B cell (primary cell): ENCODE measurements at regions not wholly inside any gene's neighbourhood (a gene's known extent, or its start where the extent isn't known, plus 50 kb on each side); places are given as distances from the start of the nearest gene placed in this dataset.
"Not testable (repeated sequence)": the region's sequence is repeated elsewhere in the genome, so short reads cannot be mapped to it uniquely, and the experiment has no call there.

Experiments
- ATAC-seq: fragments of 200-7000 bp; cut with Tn5 transposase; one replicate; pipeline ENCODE4 v1.10.0; 2021; ENCODE audit warnings: low read depth, mild to moderate bottlenecking, moderate number of reproducible peaks, moderate library complexity
- CTCF ChIA-PET: fragments of 350-600 bp; sonication (Branson Sonifier 250); formaldehyde crosslinking; loops from one replicate; lab custom pipeline; 2021; ENCODE audit warnings: antibody characterized with exemption, inconsistent platforms; lab: Charles Lee
- POLR2A ChIA-PET: fragments of 350-600 bp; sonication (Branson Sonifier 250); formaldehyde crosslinking; loops from one replicate; lab custom pipeline; 2021; ENCODE audit warnings: antibody characterized with exemption; lab: Charles Lee
- DNase-seq: peaks from one replicate; pipeline ENCODE4 v3.0.0; 2013
- H2AFZ ChIP-seq: 2 replicates; pipeline ENCODE4 v1.6.1; 2012; ENCODE audit warnings: mild to moderate bottlenecking, low read depth, low read length; ENCODE audit not compliant: insufficient read depth, poor library complexity, severe bottlenecking
- H3K27ac ChIP-seq, 2 donors: 1 replicate in 1 of 2; 2 replicates in 1 of 2; pipeline ENCODE4 v1.5.1; 2012 to 2013; ENCODE audit warnings: low read length in 2 of 2, mild to moderate bottlenecking in 2 of 2, moderate library complexity in 1 of 2
- H3K27me3 ChIP-seq, 4 experiments: fragments of 200-600 bp in 1 of 4; sonication (generic) in 1 of 4; replicated peaks in 1 of 4; 1 replicate in 2 of 4; 2 replicates in 2 of 4; pipeline versions ENCODE4 v1.6.1 to v1.7.0; 2013 to 2016; ENCODE audit warnings: low read length in 3 of 4, mild to moderate bottlenecking in 2 of 4, mixed read lengths in 1 of 4, moderate library complexity in 1 of 4; ENCODE audit not compliant: insufficient read depth in 4 of 4, control insufficient read depth in 3 of 4; ENCODE audit errors: control extremely low read depth in 1 of 4
- H3K36me3 ChIP-seq, 2 experiments: replicated peaks in 1 of 2; 1 replicate in 1 of 2; 2 replicates in 1 of 2; pipeline versions ENCODE4 v1.6.1 to v1.7.1; 2013; ENCODE audit warnings: low read length in 1 of 2; ENCODE audit not compliant: insufficient read depth in 2 of 2, control insufficient read depth in 1 of 2; ENCODE audit errors: control extremely low read depth in 1 of 2, extremely low read depth in 1 of 2
- H3K4me1 ChIP-seq, 2 donors: fragments of 200-600 bp in 1 of 2; sonication (generic) in 1 of 2; 1 replicate in 1 of 2; 2 replicates in 1 of 2; pipeline versions ENCODE4 v1.5.1 to v1.6.1; 2013 to 2017; ENCODE audit warnings: low read length in 2 of 2; ENCODE audit not compliant: control insufficient read depth in 2 of 2, insufficient read depth in 2 of 2
- H3K4me2 ChIP-seq: replicated peaks from 2 replicates; pipeline ENCODE3; 2012; ENCODE audit warnings: mild to moderate bottlenecking, low read depth, low read length; ENCODE audit not compliant: poor library complexity, severe bottlenecking
- H3K4me3 ChIP-seq, 5 experiments: fragments of 200-600 bp in 1 of 5; sonication (generic) in 1 of 5; 1 replicate in 3 of 5; 2 replicates in 2 of 5; pipeline versions ENCODE4 v1.5.1 to v1.7.0; 2011 to 2016; ENCODE audit warnings: low read length in 4 of 5, mild to moderate bottlenecking in 4 of 5, low read depth in 2 of 5, control low read depth in 1 of 5, moderate library complexity in 1 of 5; ENCODE audit not compliant: insufficient read depth in 1 of 5; ENCODE audit errors: control extremely low read depth in 1 of 5, extremely low read depth in 1 of 5
- H3K79me2 ChIP-seq: fragments of 200-600 bp; sonication (generic); one replicate; pipeline ENCODE4 v1.6.0; 2016; ENCODE audit warnings: low read length; ENCODE audit not compliant: control insufficient read depth, insufficient read depth
- H3K9ac ChIP-seq: fragments of 200-600 bp; sonication (generic); 2 replicates; pipeline ENCODE4 v1.6.1; 2017; ENCODE audit warnings: mild to moderate bottlenecking, low read length, moderate library complexity
- H3K9me3 ChIP-seq, 3 donors: one replicate each; pipeline versions ENCODE4 v1.6.1 to v1.7.1; 2013; ENCODE audit warnings: low read length in 2 of 3; ENCODE audit not compliant: control insufficient read depth in 2 of 3, insufficient read depth in 1 of 3; ENCODE audit errors: control extremely low read depth in 1 of 3
- H4K20me1 ChIP-seq: 2 replicates; pipeline ENCODE4 v1.6.0; 2012; ENCODE audit warnings: mild to moderate bottlenecking, low read length; ENCODE audit not compliant: insufficient read depth, control insufficient read depth, poor library complexity, severe bottlenecking
- H3K27ac Mint-ChIP-seq: one replicate; pipeline ENCODE4 v1.8.0; 2021; ENCODE audit warnings: mixed read lengths
- H3K27me3 Mint-ChIP-seq: one replicate; pipeline ENCODE4 v1.8.0; 2021; ENCODE audit warnings: mixed read lengths
- H3K4me1 Mint-ChIP-seq: one replicate; pipeline ENCODE4 v1.8.0; 2021; ENCODE audit warnings: mixed read lengths
- H3K4me3 Mint-ChIP-seq: one replicate; pipeline ENCODE4 v1.8.0; 2021; ENCODE audit warnings: mixed read lengths
- H3K9me3 Mint-ChIP-seq: one replicate; pipeline ENCODE4 v1.8.0; 2022; ENCODE audit warnings: mixed read lengths; ENCODE audit not compliant: insufficient read depth
- WGBS: methylation state at CpG from one replicate; pipeline ENCODE4 v1.1.5; 2013; ENCODE audit warnings: missing lambda C conversion rate; ENCODE audit not compliant: insufficient coverage; 5-methylcytosine and 5-hydroxymethylcytosine counted together
- intact Hi-C: fragments of 100-400 bp; cut with micrococcal nuclease; formaldehyde crosslinking; loops from one replicate; pipeline ENCODE4 v1.10.0; 2022

DNA sequence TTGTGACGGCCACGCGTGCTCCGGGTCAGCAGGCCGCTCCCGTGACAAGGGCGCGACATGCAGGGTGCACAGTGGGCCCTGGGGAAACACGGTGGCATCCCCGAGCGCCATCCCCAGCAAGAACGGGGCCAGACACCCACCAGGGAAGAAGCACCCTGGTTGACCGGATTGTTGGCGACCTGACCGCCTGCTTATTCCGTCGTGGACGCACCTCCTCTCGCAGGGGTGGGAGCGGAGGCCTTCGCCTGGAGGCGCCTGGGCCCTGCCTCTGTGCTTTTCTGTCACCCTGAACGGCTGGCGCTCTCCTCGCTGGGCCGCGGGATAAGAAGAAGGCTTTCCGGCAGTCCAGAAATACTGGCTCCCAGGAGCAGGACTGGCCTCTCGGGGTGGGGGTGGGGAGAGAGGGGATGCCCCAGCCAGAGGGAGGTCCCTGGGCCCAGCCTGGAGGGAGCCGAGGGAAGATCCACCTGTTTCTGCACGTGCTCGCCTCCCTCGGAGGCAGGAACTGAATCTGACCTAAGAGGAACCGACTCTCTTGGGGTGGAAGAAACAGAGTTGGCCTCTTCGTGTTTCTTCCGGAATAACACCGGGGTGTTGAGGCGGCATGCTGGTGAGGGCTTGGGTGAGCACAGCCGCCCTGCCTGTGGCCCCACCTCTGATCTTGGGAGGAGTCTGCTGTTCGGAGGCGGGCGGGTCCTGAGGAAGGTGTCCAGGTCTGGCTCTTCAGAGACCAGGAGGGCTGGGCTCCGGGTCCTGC, 4394.2 kb upstream of the TPTE start:
- DNase-seq, H3K27me3 ChIP-seq, intact Hi-C loops, CTCF ChIA-PET, H3K9me3 Mint-ChIP-seq, H3K27me3 Mint-ChIP-seq, H3K27ac Mint-ChIP-seq, H3K9me3 ChIP-seq, H3K9ac ChIP-seq, H3K4me3 Mint-ChIP-seq, H2AFZ ChIP-seq, H3K4me2 ChIP-seq, H3K4me1 Mint-ChIP-seq, H3K4me1 ChIP-seq, H3K36me3 ChIP-seq, H3K79me2 ChIP-seq, H4K20me1 ChIP-seq, H3K4me3 ChIP-seq, POLR2A ChIA-PET: not testable (repeated sequence)
- peak overlapping the region in 1 of 2 donors; percentile 59 for H3K27ac ChIP-seq
- peak; percentile 85 for ATAC-seq
- WGBS = 93% methylated on average over 3 of the region's 43 CpGs

DNA sequence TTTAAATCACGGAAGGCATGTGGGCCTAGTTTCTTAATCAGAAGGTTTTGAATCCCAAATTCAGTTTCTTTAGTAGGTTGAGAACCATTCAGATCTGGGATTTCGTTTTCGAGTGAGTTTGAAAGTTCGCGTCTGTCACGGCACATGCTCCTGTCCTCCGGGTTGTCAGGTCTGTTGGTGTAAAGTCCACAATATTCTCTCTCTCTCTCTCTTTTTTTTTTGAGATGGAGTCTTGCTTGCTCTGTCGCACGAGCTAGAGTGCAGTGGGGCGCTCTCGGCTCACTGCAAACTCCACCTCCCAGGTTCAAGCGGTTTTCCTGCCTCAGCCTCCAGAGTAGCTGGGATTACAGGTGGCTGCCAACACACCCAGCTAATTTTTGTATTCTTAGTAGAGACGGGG, 4390.6 kb upstream of the TPTE start:
- not testable (repeated sequence) for H3K27me3 Mint-ChIP-seq, H3K4me1 Mint-ChIP-seq

DNA sequence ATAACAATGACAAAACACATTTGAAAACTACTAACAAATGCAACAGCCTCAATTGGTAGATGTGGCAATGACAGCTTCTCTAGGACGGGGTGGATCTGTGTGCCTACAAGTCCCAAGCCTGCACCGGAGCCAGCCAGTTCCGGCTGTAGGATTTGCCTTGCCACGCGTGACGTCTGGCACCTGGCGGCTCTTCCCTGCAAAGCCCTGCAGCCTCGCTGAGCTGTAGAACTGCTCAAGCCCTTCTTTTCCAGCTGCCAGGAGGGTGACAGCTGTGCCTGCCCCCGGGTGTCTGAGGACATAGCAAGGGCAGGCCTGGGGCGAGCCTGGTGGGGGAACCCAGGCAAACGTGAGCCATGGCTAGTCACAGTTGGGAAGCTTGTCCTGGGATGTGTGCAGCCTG, 4388.0 kb upstream of the TPTE start:
- H3K9ac ChIP-seq, H3K4me3 Mint-ChIP-seq, H3K27me3 ChIP-seq, H3K36me3 ChIP-seq, intact Hi-C loops, H2AFZ ChIP-seq, POLR2A ChIA-PET, H3K4me3 ChIP-seq, ATAC-seq, H4K20me1 ChIP-seq, H3K4me1 ChIP-seq, H3K9me3 Mint-ChIP-seq, H3K79me2 ChIP-seq, H3K4me1 Mint-ChIP-seq, H3K27me3 Mint-ChIP-seq, H3K9me3 ChIP-seq, H3K27ac ChIP-seq, H3K27ac Mint-ChIP-seq, H3K4me2 ChIP-seq, CTCF ChIA-PET, DNase-seq: not testable (repeated sequence)
- no CpG with 5 or more reads among the region's 11 CpGs for WGBS

More for the DNA sequence above, 4390.6 kb upstream of the TPTE start:
- H3K4me3 Mint-ChIP-seq, H3K4me3 ChIP-seq, DNase-seq, H3K36me3 ChIP-seq, H3K9me3 ChIP-seq, ATAC-seq, intact Hi-C loops, H3K27me3 ChIP-seq, POLR2A ChIA-PET, H3K27ac Mint-ChIP-seq, H2AFZ ChIP-seq, H3K9ac ChIP-seq, H3K4me1 ChIP-seq, H3K27ac ChIP-seq, H3K9me3 Mint-ChIP-seq, CTCF ChIA-PET, H4K20me1 ChIP-seq, H3K4me2 ChIP-seq, H3K79me2 ChIP-seq: not testable (repeated sequence)
- WGBS = no CpG with 5 or more reads among the region's 13 CpGs

DNA sequence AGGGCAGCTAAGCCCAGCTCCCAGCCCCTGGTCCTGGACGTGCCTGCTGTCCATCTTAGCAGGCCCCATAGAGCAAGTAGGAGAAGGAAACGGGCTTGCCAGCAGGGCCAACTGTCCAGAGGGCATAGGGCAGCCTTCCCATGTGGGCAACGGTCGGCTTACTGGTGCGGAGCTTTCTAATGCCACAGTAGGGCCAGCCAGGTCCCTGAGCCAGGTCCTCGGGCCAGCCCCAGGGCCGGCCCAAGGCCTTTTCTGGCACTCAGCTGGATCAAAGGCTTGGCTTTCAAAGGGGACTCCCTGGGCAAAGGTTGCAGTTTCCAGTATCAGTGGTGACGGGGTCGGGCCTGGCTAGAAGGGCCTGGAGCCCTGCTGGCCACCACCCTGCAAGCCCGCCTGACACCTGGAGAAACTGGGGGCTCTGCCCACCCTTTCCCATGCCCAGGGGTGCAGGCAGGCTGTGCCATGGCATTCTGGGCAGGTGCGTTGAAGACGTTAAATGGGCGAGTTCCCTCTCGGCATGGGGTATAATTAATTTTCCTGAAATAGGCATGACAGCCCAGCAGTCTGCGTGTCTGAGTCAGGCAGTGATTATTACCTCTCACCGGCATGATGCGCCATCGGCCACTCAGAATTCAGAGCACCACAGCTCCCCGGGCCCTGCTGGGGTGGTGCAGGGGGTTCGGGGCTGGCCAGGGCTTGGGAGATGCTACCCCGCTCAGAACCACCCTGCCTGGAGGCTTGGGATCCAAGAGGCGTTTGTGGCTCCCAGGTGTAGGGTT, 4387.3 kb upstream of the TPTE start:
- H3K4me1 ChIP-seq, ATAC-seq, H3K4me3 ChIP-seq, H3K27me3 Mint-ChIP-seq, H3K36me3 ChIP-seq, H3K4me3 Mint-ChIP-seq, CTCF ChIA-PET, H3K9me3 ChIP-seq, H3K4me1 Mint-ChIP-seq, POLR2A ChIA-PET, H3K27me3 ChIP-seq, H3K9ac ChIP-seq, H3K27ac ChIP-seq, intact Hi-C loops, DNase-seq, H3K9me3 Mint-ChIP-seq, H3K79me2 ChIP-seq, H3K27ac Mint-ChIP-seq, H2AFZ ChIP-seq, H3K4me2 ChIP-seq, H4K20me1 ChIP-seq: not testable (repeated sequence)
- WGBS = no CpG with 5 or more reads among the region's 22 CpGs
